SKM-1 (cell line): ENCODE measurements at regions not wholly inside any gene's neighbourhood (a gene's known extent, or its start where the extent isn't known, plus 50 kb on each side); places are given as distances from the start of the nearest gene placed in this dataset.

Source experiments
- DNase-seq: peaks from one replicate; lab custom pipeline; 2025; ENCODE audit not compliant: unreplicated experiment; lab: John Stamatoyannopoulos, UW

DNA sequence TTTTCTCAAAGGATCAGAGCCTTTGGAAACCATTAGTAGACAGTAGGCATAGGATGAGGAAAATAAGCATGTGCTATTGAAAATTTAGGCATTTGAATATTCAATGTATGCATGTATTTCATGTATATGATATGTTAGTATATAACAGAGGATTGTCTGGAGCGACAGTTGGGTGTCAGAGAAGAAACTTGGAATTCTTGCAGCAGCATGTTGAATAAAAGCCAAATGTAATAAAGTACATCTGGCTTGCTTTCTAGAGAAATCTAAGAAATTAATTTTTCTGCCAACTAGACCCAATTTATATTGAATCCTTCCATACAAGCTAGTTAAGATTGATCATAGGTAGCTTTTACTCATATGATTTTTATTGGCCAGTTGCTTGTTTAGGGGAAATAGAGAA, 578.8 kb downstream of the CDH11 start:
- no peak for DNase-seq

DNA sequence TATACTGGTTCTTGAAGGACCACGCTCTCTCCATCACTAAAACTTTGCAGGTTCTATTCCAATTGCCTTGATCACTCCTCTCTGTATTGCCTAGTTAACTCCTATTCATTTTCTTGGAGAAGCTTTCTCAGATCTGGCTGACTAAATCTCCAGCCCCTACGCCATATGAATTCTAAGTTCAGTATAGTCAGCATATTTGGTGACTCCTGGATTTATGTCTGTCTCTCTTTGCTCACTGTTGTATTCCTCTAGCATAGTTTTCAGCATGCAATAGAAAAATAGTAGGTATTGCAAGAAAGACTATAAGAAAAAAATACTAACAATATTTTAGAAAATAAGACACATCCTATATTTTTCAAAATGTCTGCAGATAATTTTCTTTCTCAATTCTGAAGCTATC, 579.7 kb downstream of the CDH11 start:
- DNase-seq, result no peak

DNA sequence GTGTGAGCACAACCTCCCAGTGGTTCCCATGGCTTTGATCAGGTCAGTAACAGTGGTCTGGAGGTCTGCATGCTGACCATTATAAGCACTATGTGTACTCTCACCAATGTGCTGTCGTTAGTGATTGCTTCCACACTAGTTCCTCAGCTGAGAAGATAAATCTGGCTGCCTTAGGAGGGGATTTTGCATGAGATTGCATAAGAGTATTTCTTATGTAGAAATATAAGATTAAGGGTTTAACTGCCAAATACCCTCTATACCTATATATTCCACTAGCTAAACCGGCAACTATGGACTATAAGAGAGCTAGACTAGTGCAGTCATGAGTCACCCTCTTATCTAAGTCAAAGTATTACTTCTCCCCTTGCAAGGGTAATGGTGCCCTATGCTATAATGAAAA, 580.2 kb downstream of the CDH11 start:
- DNase-seq, result no peak

DNA sequence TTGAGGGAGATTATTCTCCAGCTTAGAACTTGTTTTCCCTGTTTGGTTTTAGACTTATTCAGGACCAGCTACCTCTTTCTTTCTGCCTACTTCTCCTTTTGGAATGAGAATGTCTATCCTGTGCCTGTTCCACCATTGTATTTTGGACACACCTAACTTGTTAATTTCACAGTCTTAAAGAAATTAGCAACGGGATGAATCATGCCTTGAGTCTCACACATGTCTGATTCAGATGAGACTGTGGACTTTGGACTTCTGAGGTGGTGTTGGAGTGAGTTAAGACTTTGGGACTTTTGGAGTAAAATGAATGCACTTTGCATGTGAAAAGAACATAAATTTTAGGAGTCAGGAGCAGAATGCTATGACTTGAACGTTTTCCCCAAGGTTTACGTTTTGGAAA, 581.4 kb downstream of the CDH11 start:
- DNase-seq, result no peak

DNA sequence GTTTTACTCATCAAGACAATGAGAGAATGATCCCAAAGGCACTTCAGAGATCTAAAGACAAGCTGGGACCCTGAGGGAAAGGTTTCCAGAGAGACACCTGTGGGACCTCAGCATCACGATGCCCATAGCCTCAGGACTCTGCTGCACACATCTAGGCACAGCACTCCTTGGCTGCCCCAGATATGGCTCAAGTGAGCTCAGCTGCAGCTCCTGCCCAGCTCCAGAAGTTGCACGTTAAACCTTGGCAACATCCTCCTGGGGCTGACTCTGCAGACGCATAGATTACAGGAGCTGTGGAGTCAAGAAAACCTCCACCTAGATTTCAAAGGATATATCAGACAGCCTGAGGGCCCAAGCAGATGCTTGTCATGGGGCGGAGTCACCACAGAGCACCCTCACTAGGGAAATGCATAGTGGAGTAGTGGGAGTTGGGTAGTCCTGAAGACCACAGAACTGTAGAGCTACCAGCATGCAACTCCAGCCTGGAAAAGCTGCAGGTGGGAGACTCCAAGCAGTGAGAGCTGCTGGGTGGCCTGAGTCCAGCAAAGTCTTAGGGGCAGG, 582.0 kb downstream of the CDH11 start:
- no peak for DNase-seq

DNA sequence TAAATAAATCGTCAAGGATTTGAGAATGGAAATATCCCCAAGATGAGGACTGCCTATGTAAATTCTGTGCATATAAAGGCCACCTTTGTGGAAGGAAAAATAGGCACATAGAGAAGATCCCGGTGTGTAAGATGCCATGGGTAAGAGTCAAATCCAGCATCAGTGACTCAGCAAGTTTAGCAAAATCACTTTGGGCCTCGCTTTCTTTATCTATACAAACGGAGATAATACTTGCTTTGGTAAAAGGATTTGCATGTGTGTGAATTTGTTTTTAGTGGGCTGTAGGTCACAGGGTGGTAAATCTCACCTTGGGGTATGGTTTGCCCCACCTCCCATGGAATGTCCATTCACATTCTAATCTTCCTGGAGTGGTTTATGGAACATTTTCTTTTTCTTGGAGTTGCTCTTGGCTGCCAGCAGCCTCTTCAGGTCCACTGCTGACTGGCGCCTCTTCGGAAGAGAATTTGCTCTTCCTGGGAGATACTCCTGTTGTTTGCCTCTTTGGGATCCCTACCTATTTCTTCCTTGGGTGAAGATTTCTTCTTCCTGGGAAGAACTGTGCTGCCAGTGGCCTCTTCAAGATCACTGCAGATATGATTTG, 587.6 kb downstream of the CDH11 start:
- no peak for DNase-seq

DNA sequence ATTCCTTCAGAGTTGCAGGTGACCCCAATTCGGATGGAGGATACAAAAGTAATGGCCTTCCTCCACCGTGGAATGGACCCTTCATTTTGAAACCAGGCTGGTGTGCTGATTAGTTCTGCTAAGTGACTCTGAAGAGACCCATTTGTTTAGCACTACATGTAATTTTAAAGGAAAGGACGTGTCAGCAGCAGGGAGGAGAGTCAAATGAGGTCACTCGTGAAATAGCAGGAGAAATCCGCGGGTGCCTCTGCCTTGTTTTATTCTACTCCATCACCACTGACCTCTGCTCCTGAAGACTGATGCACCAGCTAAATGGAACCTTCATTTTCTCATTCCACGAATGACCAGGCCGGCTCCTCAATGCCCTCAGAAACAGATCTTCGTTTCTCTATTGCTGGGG, 589.2 kb downstream of the CDH11 start:
- no peak for DNase-seq

DNA sequence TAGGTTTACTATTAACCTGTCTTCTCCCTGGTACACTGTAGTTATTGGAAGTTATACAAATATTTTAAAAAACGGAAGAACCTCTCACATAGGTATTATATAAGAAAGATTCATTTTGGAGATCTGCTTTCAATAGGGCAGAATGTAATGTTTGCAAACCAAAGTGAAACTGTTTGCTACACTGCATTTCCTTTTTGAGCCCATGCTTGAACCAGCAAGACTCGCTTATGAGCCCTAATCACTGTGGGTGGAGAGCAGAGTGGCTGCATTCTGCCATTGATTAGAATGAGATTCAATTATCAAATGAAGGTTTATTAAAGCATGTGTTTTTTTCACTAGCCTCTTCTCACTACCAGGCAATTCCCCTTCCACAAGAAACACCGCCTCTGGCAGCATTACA, 589.7 kb downstream of the CDH11 start:
- no peak for DNase-seq

DNA sequence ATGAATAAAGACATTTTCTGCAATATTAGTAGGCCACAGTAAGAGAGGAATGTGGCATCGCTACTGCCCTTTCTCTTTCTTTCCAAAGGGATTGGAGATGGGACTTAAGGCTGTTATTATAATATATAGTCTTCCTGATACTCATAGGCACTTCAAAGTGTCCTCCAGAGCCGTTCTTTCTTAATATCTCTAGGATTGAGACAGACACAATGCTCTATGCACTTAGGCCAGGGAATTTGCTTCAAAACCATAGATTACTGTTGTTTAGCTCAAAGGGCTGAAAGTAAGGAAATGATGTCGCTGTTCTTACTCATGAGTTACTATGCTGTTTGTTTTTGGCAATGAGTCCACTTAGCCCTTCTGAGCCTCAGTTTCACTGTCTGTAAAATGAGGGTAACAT, 590.5 kb downstream of the CDH11 start:
- no peak for DNase-seq

DNA sequence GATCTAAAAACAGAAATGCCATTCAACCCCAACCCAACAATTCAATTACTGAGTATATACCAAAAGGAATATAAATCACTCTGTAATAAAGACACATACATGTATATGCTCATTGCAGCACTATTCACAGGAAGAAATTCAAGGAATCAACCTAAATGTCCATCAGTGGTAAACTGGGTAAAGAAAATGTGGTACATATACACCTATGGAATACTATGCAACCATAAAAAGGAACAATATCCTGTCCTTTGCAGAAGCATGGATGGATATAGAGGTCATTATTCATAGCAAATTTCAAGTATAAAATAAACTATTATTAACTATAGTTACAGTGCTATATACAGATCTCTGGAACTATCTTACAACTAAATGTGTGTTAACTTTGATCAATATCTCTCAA, 599.3 kb downstream of the CDH11 start:
- no peak for DNase-seq

DNA sequence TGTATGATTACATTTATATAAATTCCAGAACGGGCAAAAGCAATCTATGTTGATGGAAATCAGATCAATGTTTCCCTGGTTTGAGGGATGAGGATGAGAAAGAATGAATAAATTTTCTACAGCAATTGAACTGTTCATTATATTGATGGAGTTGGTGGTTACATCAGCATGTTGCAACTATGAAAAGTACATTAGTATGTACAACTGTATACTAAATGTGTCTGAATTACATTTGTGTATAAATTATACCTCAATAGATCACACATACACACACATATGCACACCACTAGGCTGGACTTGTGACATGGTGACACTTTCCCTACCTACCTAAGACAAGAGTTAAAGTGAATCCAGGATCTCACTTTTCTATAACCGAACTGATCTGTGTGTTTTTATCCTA, 608.0 kb downstream of the CDH11 start:
- no peak for DNase-seq

DNA sequence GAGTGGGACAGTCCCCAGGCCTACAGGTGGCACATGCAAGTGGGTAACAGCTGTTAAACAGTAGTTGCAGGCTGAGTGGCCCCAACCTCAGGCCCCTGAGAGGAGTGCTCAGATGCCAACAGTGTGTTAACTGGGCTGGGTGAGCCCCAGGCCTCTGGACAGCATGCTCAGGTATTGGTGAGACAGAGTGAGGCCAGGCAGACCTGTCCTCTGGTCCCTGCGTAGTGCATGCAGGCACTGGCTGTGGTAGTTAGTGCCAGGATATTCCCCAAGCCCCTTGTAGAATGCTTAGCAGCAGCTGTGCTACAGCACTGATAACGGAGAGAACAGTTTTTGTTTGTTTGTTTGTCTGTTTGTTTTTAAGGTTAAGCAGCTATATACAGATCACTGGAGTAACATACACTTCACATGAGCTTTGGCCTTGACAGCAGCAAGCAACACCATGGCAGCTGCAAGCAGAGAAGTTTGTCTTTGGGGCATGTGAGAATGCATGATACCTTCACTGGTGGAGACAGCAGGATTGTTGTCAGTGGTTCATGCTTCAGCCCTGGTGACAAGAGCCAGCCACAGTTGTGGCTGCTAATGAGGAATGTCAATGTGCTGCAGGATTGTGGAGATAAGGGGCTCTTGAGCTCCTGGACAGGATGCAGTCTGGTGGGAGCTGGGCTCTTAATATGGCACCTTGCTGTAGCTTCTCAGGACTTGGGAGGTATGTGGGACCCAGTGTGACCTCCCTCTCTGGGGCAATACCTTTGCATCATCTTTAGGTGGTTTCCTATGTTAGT, 614.4 kb downstream of the CDH11 start:
- DNase-seq, result no peak

DNA sequence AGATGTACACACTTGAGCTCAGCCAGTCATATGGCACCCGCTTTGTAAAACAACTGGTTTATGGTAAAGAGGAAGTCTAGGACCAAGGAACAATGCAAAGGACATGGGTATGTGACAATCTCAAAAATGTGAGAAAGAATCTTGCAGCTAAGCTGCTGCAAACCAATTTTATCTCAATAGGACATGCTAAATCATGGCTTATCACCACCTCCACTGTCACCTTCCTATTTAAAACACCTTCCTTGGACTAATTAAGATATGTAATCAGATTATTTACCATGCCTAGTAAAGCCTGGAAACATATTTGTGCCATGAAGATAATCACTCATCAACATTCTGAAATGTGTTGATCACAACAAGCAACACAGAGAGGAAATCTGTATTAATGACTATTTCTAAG, 622.7 kb downstream of the CDH11 start:
- DNase-seq, result no peak

DNA sequence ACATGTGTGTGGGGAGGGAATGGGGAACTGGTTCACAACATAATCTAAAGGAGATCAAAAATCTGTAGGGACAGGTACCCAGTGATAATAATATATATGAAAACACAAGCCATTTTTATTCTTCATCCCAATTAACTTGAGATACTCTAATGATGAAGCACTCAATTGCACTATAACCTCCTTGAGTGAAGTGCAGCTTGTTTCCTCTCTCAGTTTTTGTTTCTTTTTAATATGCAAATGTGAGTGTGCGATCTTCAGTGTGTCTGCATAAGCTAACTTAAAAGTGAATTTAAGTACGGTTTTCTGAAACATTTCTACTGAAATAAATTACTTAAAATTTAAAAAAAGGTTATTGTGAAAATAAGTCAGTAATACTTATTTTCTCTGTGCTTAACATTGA, 623.5 kb downstream of the CDH11 start:
- no peak for DNase-seq

DNA sequence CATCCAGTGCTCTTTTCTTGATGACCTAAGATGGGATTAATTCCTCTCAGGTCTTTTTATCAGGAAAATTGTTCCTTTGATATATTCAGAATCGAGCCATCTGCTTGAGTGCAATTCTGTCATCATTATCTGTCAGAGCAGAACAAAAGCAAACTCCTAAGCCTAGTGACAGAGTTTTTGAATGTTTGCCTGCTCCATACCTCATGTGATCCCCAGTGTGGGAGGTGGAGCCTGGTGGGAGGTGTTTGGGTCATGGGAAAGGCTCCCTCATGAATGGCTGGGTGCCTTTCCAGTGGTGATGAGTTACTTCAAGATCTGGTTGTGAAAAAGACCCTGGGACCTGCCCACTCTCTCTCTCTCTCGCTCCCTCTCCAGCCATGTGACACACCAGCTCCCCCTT, 628.2 kb downstream of the CDH11 start:
- DNase-seq, result no peak

DNA sequence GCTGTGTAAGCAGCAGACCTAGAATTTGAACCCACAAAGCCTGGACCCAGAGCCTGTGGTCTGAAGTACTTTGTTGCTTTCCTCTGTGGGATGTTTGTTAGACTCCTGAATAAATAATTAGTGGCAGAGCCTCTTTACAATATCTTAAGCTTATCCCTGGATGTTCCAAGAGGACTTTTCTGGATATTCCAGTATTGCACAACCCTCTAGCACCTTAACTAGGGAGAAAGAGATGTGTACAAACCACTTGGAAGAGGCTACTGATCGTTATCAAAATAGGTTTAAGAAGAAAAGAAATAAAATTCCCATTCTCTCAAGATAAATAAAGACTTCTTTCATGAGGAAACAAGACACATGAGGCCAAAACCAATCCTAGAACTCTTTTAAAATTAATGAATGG, 632.4 kb downstream of the CDH11 start:
- no peak for DNase-seq

DNA sequence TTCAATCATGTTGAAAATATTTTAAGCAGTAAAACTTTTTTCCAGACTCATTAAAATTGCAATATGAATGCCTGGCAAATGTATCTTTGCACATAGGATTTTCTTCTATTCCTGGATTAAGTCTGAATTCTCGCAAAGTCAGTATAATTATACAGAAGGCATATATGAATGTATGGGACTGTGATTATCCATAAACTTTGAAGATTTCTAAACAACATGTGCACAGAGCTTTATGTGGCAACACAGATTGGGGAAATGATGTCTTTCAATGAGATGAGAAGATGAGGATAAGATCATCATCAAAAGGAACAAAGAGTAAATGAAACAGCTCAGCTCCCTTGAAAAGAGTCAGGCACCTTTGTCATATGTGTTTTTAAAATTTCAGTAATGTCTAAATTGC, 635.3 kb downstream of the CDH11 start:
- DNase-seq, result no peak

DNA sequence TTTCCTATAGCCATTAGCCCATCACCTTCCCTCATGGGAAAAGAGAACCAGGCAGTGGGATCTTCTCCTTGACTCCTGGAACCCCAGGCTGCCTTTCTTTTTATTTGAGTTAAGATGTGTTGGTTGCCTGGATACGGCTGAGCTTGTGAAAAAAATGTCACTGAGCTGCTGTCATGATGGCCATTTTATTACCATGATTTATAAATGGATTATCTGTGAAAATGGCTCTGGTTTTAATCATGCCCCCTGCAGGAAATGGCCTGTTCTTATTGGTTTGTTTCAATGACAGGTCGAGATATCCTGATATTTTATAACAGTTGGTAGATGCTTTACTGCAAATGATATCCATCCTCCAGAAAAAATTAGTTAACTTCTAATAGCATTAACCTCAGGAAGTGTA, 640.4 kb downstream of the CDH11 start:
- no peak for DNase-seq

DNA sequence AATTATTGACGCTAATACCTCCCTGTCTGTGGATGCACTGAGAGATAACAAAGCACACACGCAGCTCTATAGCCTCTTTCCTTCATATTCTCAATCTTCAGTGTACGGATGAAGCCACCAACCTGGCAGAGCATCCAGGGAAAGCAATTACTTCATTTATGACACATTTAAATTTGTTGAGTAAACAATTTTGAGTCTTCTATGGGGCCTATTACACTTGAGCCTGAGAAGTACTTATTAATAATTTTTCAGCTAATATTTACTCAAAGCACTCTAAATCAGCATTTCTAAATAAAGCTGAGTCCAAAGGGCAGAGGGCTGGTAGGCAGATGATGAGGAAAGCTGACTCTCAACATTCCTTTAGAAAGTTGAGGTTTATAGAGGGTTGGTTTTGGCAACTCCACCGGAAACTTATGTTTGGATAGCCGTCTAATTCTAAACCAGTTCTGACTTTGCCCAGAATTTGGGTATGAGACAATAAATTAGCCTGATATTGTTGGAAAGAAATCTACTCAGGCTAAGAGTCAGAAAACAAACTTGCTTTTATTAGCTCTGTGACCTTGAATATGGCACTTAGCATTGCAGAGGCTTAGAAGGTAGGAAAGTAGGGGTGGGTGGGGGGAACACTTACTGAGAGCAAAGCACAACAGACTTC, 643.5 kb downstream of the CDH11 start:
- no peak for DNase-seq

DNA sequence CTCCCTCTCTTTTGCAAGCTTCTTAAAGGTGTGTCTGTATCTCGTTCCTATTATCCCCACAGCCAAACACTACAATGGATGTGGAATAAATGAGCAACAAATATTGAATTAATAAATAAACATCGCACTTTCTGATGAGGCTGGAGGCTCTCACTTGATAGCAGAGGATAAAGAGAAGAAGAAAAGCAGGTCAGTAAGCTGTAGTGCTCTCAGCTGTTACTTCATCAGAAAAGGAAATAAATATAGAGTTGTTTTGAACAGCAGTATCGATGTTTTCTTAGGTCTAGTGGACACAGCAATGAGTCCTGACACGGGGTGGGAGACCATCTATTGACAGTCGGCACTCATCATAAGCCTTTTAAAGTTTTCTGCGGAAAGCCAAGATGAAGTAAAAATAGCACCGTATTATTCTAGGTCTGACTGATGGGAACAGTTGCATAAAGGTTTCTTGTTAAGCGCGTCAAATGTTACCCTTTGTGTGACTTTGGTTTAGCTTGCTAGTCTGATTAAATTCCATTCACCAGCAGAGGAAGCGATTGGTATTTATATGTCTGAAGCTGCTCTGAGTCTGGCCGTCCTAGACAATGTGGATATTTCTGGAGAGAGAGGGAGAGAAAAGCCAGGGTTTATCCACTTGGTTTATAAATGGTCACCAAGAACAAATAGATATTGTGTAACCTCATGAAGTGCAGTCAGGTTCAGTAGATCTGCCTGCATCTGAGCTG, 646.1 kb downstream of the CDH11 start:
- no peak for DNase-seq

DNA sequence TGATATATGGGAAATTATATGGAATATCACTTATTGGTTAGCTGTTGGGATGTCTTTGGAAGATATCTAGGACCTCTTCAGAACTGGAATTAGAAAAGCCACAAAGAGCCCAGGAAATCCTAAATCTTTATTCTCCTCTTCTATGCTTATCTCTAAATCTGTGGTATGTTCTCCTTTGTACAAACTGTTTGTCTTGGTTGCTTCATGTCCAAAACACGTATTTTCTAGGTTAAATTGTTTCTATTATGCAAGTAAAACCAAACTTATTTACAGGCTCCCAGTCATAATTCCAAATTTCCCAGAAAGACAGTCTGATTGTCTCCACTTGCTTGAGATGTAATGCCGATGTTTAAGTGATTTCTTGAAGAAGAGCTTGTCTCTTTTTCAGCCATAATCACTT, 650.9 kb downstream of the CDH11 start:
- DNase-seq, result no peak
